MM.1S (cell line): ENCODE measurements at regions not wholly inside any gene's neighbourhood (a gene's known extent, or its start where the extent isn't known, plus 50 kb on each side); places are given as distances from the start of the nearest gene placed in this dataset.

Experiments
- EZH2 ChIP-seq: fragments of 300-600 bp; sonication (generic); optimal IDR thresholded peaks from 2 replicates; pipeline ENCODE3; 2017; ENCODE audit warnings: low read depth, mild to moderate bottlenecking, antibody characterized with exemption, low read length, mixed read lengths
- EZH2phosphoT487 ChIP-seq: fragments of 300-600 bp; sonication (generic); IDR thresholded peaks from 2 replicates; pipeline ENCODE4 v1.6.1; 2018; ENCODE audit warnings: antibody characterized with exemption, low read length
- TF ChIP-seq, protein P1 (sequence below): fragments of 300-600 bp; sonication (generic); IDR thresholded peaks from 2 replicates; pipeline ENCODE4 v1.5.1; 2016; ENCODE audit warnings: antibody characterized with exemption, low read length, mixed read lengths

DNA sequence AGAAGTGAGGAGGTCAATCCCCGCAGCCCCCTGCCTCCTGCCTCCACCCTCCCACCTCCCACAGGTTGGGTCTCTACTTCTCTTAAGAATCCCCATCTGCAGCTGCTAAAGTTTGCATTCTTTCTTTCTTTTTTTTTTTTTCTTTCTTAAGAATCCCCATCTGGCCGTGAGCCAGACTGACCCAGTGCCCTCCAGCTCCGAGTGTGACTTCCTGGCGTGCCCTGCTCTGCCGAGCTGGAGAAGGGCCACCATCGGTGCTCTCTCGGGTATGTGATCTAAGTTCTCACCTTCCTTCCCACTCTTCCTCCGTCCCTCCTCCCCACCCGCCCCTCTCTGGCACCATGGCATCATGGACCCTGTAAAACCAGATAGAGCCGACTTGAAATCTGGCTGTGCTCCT lies 66.7 kb upstream of the LMO1 start:
- TF ChIP-seq, protein P1, sequence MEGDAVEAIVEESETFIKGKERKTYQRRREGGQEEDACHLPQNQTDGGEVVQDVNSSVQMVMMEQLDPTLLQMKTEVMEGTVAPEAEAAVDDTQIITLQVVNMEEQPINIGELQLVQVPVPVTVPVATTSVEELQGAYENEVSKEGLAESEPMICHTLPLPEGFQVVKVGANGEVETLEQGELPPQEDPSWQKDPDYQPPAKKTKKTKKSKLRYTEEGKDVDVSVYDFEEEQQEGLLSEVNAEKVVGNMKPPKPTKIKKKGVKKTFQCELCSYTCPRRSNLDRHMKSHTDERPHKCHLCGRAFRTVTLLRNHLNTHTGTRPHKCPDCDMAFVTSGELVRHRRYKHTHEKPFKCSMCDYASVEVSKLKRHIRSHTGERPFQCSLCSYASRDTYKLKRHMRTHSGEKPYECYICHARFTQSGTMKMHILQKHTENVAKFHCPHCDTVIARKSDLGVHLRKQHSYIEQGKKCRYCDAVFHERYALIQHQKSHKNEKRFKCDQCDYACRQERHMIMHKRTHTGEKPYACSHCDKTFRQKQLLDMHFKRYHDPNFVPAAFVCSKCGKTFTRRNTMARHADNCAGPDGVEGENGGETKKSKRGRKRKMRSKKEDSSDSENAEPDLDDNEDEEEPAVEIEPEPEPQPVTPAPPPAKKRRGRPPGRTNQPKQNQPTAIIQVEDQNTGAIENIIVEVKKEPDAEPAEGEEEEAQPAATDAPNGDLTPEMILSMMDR, result no peak
- TF ChIP-seq EZH2phosphoT487 (no peak), EZH2 (no peak)
